ENCODE measurements at regions not wholly inside any gene's neighbourhood (a gene's known extent, or its start where the extent isn't known, plus 50 kb on each side); places are given as distances from the start of the nearest gene placed in this dataset.

- no peak for TF ChIP-seq EZH2 (optimal IDR thresholded peaks at IDR 0.05; ENCODE audit: low read depth, low read length)
- TF ChIP-seq CTCF (IDR thresholded peaks at IDR 0.05; ENCODE audit: low read length) = no peak
Measured at GRCh38 chrX:82764521-82764920, 743.6 kb upstream of the POU3F4 start.

All from MM.1S (cell line).